DND-41 (cell line): ENCODE measurements at regions not wholly inside any gene's neighbourhood (a gene's known extent, or its start where the extent isn't known, plus 50 kb on each side); places are given as distances from the start of the nearest gene placed in this dataset.

ENCODE experiments used
- CTCF ChIP-seq: IDR thresholded peaks from 2 replicates; pipeline ENCODE4 v1.5.1; 2012; ENCODE audit warnings: borderline replicate concordance, low read length, moderate library complexity, mild to moderate bottlenecking; ENCODE audit not compliant: poor library complexity, severe bottlenecking; ENCODE audit errors: extremely low read depth
- EZH2 ChIP-seq: IDR thresholded peaks from 3 replicates; pipeline ENCODE4 v1.6.1; 2012; ENCODE audit warnings: borderline replicate concordance, low read depth, mild to moderate bottlenecking, moderate library complexity, low read length, inconsistent platforms; ENCODE audit not compliant: severe bottlenecking

GRCh38 chr2:224151161-224151560 is 112.1 kb upstream of the SERPINE2 start:
- TF ChIP-seq CTCF (no peak), EZH2 (no peak)
